SK-N-MC (cell line): ENCODE measurements at regions not wholly inside any gene's neighbourhood (a gene's known extent, or its start where the extent isn't known, plus 50 kb on each side); places are given as distances from the start of the nearest gene placed in this dataset.

Source experiments
- EZH2 ChIP-seq: fragments of 200-600 bp; sonication (generic); IDR thresholded peaks from one replicate; pipeline ENCODE4 v1.6.1; 2017; ENCODE audit warnings: antibody characterized with exemption
- FOXP2 ChIP-seq: optimal IDR thresholded peaks from 2 replicates; pipeline ENCODE3; 2011; ENCODE audit warnings: mild to moderate bottlenecking, moderate library complexity; ENCODE audit not compliant: insufficient read depth; ENCODE audit errors: extremely low read length, control extremely low read depth
- POLR2AphosphoS5 ChIP-seq: IDR thresholded peaks from 2 replicates; pipeline ENCODE4 v1.6.1; 2012; ENCODE audit warnings: mild to moderate bottlenecking, low read depth, low read length, borderline replicate concordance

DNA sequence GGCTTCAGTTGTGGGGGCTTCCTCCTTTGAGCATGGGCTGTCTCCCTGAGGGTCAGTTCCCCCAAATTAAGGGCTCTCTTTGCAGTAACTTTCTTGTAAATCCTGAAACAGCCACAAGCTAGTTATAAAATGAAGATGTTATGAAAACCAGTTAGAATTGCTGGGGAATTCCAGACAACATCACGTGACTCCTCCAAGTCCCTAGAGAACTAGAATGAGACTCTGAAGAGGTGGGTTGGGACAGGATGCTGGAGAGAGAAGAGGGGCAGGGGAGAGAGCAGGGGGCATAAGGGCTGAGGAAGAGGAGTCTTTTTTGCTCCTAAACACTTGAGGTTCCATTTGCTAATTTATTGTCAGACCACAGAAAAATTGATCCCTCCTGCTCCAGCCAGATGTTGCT, 380.3 kb downstream of the DHX35 start:
- TF ChIP-seq POLR2AphosphoS5, result no peak
- TF ChIP-seq EZH2, result no peak
- TF ChIP-seq FOXP2, result no peak
